Omental fat pad (tissue), 3 donors: ENCODE measurements at regions not wholly inside any gene's neighbourhood (a gene's known extent, or its start where the extent isn't known, plus 50 kb on each side); places are given as distances from the start of the nearest gene placed in this dataset.

Experiments used
- ATAC-seq: fragments of 150-250 bp; one replicate; pipeline ENCODE4 v1.9.1; 2016; ENCODE audit warnings: mild to moderate bottlenecking, moderate library complexity; ENCODE audit not compliant: low FRiP score
- DNase-seq: peaks from one replicate; pipeline ENCODE4 v3.0.0-alpha.2; 2019; ENCODE audit warnings: low spot score
- TF ChIP-seq, protein P1 (sequence below), 3 donors: fragments of 450-650 bp; IDR thresholded peaks; one replicate each; pipeline ENCODE4 v1.5.1; 2016 to 2017; ENCODE audit warnings: antibody characterized with exemption in 3 of 3, mild to moderate bottlenecking in 3 of 3, moderate library complexity in 2 of 3

DNA sequence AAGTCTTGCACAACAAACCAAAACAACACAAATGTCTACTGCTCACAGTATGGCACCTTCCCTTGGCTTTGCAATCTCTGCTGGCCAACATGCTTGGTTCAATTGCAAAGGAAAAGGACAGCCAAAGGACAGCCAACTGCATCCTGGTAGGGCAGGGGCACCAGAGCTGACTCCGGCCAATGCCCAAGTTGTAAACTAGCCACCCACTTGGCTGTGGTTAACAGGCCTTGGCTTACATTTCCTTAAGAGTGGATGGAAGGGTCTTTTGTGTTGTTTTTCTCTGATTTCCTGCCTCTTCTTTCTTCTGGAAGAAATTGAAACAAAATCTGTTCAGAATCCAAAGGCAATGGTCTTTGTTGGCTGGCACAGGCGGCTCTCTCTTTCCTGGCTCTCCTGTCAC is 119.1 kb upstream of the TRIB2 start:
- ATAC-seq (no peak), DNase-seq (no peak)
- TF ChIP-seq, protein P1, sequence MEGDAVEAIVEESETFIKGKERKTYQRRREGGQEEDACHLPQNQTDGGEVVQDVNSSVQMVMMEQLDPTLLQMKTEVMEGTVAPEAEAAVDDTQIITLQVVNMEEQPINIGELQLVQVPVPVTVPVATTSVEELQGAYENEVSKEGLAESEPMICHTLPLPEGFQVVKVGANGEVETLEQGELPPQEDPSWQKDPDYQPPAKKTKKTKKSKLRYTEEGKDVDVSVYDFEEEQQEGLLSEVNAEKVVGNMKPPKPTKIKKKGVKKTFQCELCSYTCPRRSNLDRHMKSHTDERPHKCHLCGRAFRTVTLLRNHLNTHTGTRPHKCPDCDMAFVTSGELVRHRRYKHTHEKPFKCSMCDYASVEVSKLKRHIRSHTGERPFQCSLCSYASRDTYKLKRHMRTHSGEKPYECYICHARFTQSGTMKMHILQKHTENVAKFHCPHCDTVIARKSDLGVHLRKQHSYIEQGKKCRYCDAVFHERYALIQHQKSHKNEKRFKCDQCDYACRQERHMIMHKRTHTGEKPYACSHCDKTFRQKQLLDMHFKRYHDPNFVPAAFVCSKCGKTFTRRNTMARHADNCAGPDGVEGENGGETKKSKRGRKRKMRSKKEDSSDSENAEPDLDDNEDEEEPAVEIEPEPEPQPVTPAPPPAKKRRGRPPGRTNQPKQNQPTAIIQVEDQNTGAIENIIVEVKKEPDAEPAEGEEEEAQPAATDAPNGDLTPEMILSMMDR (IDR thresholded peaks at IDR 0.05) = no peak

- ATAC-seq (no peak), DNase-seq (no peak)
- TF ChIP-seq, protein P1 (IDR thresholded peaks at IDR 0.05) = no peak
Observed at GRCh38 chr2:12602661-12603060, 114.1 kb upstream of the TRIB2 start.

DNA sequence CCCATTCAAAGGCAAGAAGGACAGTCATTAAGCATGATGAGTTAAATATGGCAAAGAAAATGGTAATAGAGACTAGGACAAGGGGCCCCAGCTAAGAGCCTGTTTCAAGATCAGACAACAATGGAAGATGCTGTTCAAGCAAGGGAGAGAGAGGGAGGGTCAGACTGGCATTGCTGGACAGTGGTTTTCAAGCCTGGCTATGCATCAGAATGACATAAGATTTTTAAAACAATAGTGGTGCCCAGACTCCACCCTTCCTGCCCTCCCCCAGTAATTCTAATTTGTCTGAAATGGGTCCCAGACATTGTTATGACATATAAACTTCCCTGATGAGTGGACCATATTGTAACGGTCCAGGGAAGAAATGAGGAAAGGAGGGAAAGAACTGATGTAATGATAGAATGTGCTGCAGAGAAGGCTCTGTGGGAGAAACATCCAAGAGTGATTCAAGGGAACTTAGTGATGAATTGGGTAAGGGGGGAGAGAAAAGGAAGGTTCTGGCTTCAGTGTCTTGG is 112.9 kb upstream of the TRIB2 start:
- TF ChIP-seq, protein P1 (IDR thresholded peaks at IDR 0.05) = no peak
- ATAC-seq (no peak), DNase-seq (no peak)

DNA sequence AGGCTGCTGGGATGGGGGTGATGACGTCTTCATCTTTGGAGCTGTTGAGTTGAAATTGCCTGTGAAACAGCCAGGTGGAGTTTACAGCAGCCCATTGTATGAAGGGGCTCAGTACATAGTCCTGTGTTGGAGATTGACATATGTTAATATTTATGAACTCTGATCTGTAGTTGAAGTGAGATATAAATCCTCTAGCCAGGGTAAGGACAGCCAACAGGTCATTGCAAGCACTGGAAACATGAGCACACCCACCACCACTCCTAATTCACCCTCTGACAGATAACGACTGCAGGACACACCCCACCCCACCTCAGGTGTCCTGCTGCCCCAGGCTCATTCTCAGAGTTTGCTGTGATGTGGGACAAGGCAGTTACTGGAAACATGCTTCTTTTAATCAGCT is 112.4 kb upstream of the TRIB2 start:
- DNase-seq = no peak
- TF ChIP-seq, protein P1 (IDR thresholded peaks at IDR 0.05) = no peak
- ATAC-seq = no peak

DNA sequence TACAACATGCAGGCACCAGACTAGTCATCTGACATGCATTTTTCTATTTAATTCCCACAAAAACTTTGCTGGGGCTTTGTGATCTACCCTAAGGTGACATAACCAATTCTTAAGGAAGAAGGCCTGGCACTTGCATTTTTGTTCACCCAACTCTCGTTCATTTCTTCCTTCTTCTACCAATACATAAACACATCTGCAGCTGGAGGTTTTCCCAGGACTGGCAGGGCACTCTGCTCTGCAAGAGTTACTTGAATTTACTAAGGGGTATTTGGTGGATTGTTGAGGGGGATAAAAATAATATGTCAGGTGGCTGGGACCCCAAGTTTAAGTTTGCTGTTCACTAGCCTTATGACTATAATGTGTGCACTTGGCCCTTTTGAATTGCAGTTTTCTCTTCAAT is 111.4 kb upstream of the TRIB2 start:
- no peak for ATAC-seq

GRCh38 chr2:12605936-12606335 is 110.8 kb upstream of the TRIB2 start:
- TF ChIP-seq, protein P1 (IDR thresholded peaks at IDR 0.05) = no peak
- no peak for DNase-seq
- no peak for ATAC-seq

More for the DNA sequence above, 111.4 kb upstream of the TRIB2 start:
- TF ChIP-seq, protein P1 (IDR thresholded peaks at IDR 0.05) = no peak
- no peak for DNase-seq

GRCh38 chr2:12606472-12607000 is 110.2 kb upstream of the TRIB2 start:
- ATAC-seq (no peak), DNase-seq (no peak)
- TF ChIP-seq, protein P1 (IDR thresholded peaks at IDR 0.05) = no peak
